ENCODE measurements at regions not wholly inside any gene's neighbourhood (a gene's known extent, or its start where the extent isn't known, plus 50 kb on each side); places are given as distances from the start of the nearest gene placed in this dataset.

- no peak overlapping the region for H3K27ac Mint-ChIP-seq
- H3K9me3 Mint-ChIP-seq = peaks cover 11% of the 10 kb centered on the region
These were observed 408.6 kb downstream of the CAAP1 start for GRCh38 chr9:26483991-26484390.

GRCh38 chr9:26477963-26478362 lies 414.6 kb downstream of the CAAP1 start:
- Histone ChIP-seq H3K36me3 (ENCODE audit: insufficient read depth, low read length) (no peaks in the 10 kb centered on the region), H3K27ac (ENCODE audit: low read depth in 1 of 2, low read length in 2 of 2) (no peak overlapping the region), H3K9me3 (ENCODE audit: control insufficient read depth in 1 of 2, insufficient read depth in 1 of 2, low read length in 2 of 2) (no peaks in the 10 kb centered on the region), H3K4me1 (ENCODE audit: insufficient read depth, low read length) (no peaks in the 10 kb centered on the region), H3K27me3 (ENCODE audit: control insufficient read depth in 1 of 2, insufficient read depth in 2 of 2, low read length in 2 of 2) (no peaks in the 10 kb centered on the region), H3K4me3 (ENCODE audit: low read length) (no peak overlapping the region)
- ChIA-PET CTCF (no interaction called here), POLR2A (no interaction called here)
- DNase-seq = no peak
- intact Hi-C loops (cut with DNase I, micrococcal nuclease) = no loop called here
- Mint-ChIP-seq H3K27ac (no peak overlapping the region), H3K9me3 (peaks cover 8% of the 10 kb centered on the region), H3K4me1 (ENCODE audit: low read depth) (no peaks in the 10 kb centered on the region), H3K4me3 (no peak overlapping the region), H3K27me3 (no peaks in the 10 kb centered on the region), H3K36me3 (ENCODE audit: low read depth) (no peaks in the 10 kb centered on the region)
- no peak for TF ChIP-seq CTCF (IDR thresholded peaks at IDR 0.05)
- no peak for ATAC-seq (ENCODE audit: poor library complexity)

More at GRCh38 chr9:26483991-26484390, 408.6 kb downstream of the CAAP1 start:
- intact Hi-C loops (cut with DNase I, micrococcal nuclease) = no loop called here
- no peak for ATAC-seq (ENCODE audit: poor library complexity)
- no peak overlapping the region for H3K4me3 Mint-ChIP-seq
- Histone ChIP-seq H3K36me3 (ENCODE audit: insufficient read depth, low read length) (no peaks in the 10 kb centered on the region), H3K27me3 (ENCODE audit: control insufficient read depth in 1 of 2, insufficient read depth in 2 of 2, low read length in 2 of 2) (no peaks in the 10 kb centered on the region), H3K9me3 (ENCODE audit: control insufficient read depth in 1 of 2, insufficient read depth in 1 of 2, low read length in 2 of 2) (peaks cover 0 to 9% of the 10 kb centered on the region in 2 experiments), H3K4me1 (ENCODE audit: insufficient read depth, low read length) (no peaks in the 10 kb centered on the region), H3K27ac (ENCODE audit: low read depth in 1 of 2, low read length in 2 of 2) (no peak overlapping the region), H3K4me3 (ENCODE audit: low read length) (no peak overlapping the region)
- no peak for DNase-seq
- no peaks in the 10 kb centered on the region for H3K27me3 Mint-ChIP-seq
- no peaks in the 10 kb centered on the region for H3K4me1 Mint-ChIP-seq (ENCODE audit: low read depth)
- CTCF ChIA-PET = no interaction called here
- POLR2A ChIA-PET = no interaction called here
- no peak for TF ChIP-seq CTCF (IDR thresholded peaks at IDR 0.05)
- no peaks in the 10 kb centered on the region for H3K36me3 Mint-ChIP-seq (ENCODE audit: low read depth)

GRCh38 chr9:26471261-26471660 lies 421.3 kb downstream of the CAAP1 start:
- H3K4me3 ChIP-seq (ENCODE audit: low read length) = no peak overlapping the region
- H3K27ac Mint-ChIP-seq = no peak overlapping the region
- H3K4me1 ChIP-seq (ENCODE audit: insufficient read depth, low read length) = no peaks in the 10 kb centered on the region
- no peak for ATAC-seq (ENCODE audit: poor library complexity)
- H3K36me3 Mint-ChIP-seq (ENCODE audit: low read depth) = no peaks in the 10 kb centered on the region
- no peaks in the 10 kb centered on the region for H3K9me3 ChIP-seq (ENCODE audit: control insufficient read depth in 1 of 2, insufficient read depth in 1 of 2, low read length in 2 of 2)
- H3K27me3 ChIP-seq (ENCODE audit: control insufficient read depth in 1 of 2, insufficient read depth in 2 of 2, low read length in 2 of 2) = no peaks in the 10 kb centered on the region
- no peaks in the 10 kb centered on the region for H3K36me3 ChIP-seq (ENCODE audit: insufficient read depth, low read length)
- no peaks in the 10 kb centered on the region for H3K4me1 Mint-ChIP-seq (ENCODE audit: low read depth)
- ChIA-PET POLR2A (no interaction called here), CTCF (interaction anchor here (0.6 kb wide), 1 partner anchor 15 kb away, joined by 3 read pairs; no protein-coding TSS in a partner anchor)
- TF ChIP-seq CTCF (IDR thresholded peaks at IDR 0.05) = no peak
- intact Hi-C loops (cut with DNase I, micrococcal nuclease) = no loop called here
- H3K27me3 Mint-ChIP-seq = no peaks in the 10 kb centered on the region
- no peak overlapping the region for H3K4me3 Mint-ChIP-seq
- no peak overlapping the region for H3K27ac ChIP-seq (ENCODE audit: low read depth in 1 of 2, low read length in 2 of 2)
- no peak for DNase-seq
- H3K9me3 Mint-ChIP-seq = peaks cover 13% of the 10 kb centered on the region

Measured in CD4-positive, alpha-beta T cell (primary cell).